GM12878 (cell line): ENCODE measurements at regions not wholly inside any gene's neighbourhood (a gene's known extent, or its start where the extent isn't known, plus 50 kb on each side); places are given as distances from the start of the nearest gene placed in this dataset.

Experiments used
- BHLHE40 ChIP-seq, 2 experiments: fragments of 450-650 bp in 1 of 2; IDR thresholded peaks; 2 replicates each; pipeline ENCODE4 v1.6.1; 2011 to 2017; ENCODE audit warnings: low read depth in 2 of 2, borderline replicate concordance in 1 of 2, improper control_type of control experiment in 1 of 2, low read length in 1 of 2, mild to moderate bottlenecking in 1 of 2
- BRCA1 ChIP-seq: IDR thresholded peaks from 2 replicates; pipeline ENCODE4 v1.6.1; 2011; ENCODE audit warnings: low read depth, low read length, improper control_type of control experiment
- EP300 ChIP-seq, 2 experiments: fragments of 150-350 bp in 1 of 2; IDR thresholded peaks; 2 replicates each; pipeline ENCODE4 v1.6.1; 2011 to 2012; ENCODE audit warnings: low read depth in 2 of 2, low read length in 2 of 2, borderline replicate concordance in 1 of 2, improper control_type of control experiment in 1 of 2, inconsistent platforms in 1 of 2; ENCODE audit not compliant: control insufficient read depth in 1 of 2
- POLR2A ChIP-seq: IDR thresholded peaks from 2 replicates; pipeline ENCODE4 v1.6.1; 2011; ENCODE audit warnings: low read depth, mild to moderate bottlenecking, low read length
- RBBP5 ChIP-seq: fragments of 200-600 bp; sonication (generic); conservative IDR thresholded peaks from 2 replicates; pipeline ENCODE4 v1.6.1; 2016
- RFX5 ChIP-seq: IDR thresholded peaks from 2 replicates; pipeline ENCODE4 v1.6.1; 2011; ENCODE audit warnings: low read depth, low read length, improper control_type of control experiment
- SIN3A ChIP-seq: IDR thresholded peaks from 2 replicates; pipeline ENCODE4 v1.6.1; 2012; ENCODE audit warnings: low read depth, low read length, improper control_type of control experiment
- SREBF1 ChIP-seq: IDR thresholded peaks from 2 replicates; pipeline ENCODE4 v1.6.1; 2012; ENCODE audit warnings: mild to moderate bottlenecking, low read length
- TCF7 ChIP-seq: IDR thresholded peaks from 2 replicates; pipeline ENCODE4 v1.6.1; 2014; ENCODE audit warnings: antibody characterized with exemption, borderline replicate concordance
- YY1 ChIP-seq: IDR thresholded peaks from 2 replicates; pipeline ENCODE4 v1.6.1; 2011; ENCODE audit warnings: low read depth, mild to moderate bottlenecking, low read length
- TF ChIP-seq, protein P1 (sequence below): IDR thresholded peaks from 2 replicates; pipeline ENCODE4 v1.6.1; 2012; ENCODE audit warnings: mild to moderate bottlenecking, low read depth, low read length
- TF ChIP-seq, protein P2 (sequence below), 3 experiments: IDR thresholded peaks in 2 of 3; conservative IDR thresholded peaks in 1 of 3; 2 replicates each; pipeline ENCODE4 v1.5.1; 2011; ENCODE audit warnings: low read depth in 3 of 3, low read length in 3 of 3, mild to moderate bottlenecking in 3 of 3, control low read depth in 2 of 3, moderate library complexity in 2 of 3, inconsistent platforms in 1 of 3, mixed read lengths in 1 of 3; ENCODE audit not compliant: control insufficient read depth in 2 of 3, insufficient read depth in 1 of 3; ENCODE audit errors: extremely low read depth in 1 of 3

DNA sequence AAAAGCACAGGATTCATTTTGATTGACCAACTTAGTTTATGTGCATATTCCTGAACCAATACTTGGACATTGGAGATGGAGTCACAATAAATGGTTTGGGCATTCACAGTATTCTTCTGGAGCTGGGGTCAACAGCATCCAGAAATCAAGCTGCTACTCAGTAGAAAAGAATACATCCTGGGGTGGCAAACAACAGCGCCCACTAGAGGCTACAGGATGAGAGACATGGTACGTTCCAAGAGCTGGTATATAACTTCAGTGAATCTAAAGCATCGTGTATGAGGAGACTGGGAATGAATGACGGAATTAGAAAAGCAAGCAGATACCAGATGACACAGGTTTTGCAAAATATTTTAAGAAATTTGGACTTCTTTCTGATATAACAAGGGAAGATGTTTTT lies 142.9 kb upstream of the FIGN start:
- TF ChIP-seq, protein P1, sequence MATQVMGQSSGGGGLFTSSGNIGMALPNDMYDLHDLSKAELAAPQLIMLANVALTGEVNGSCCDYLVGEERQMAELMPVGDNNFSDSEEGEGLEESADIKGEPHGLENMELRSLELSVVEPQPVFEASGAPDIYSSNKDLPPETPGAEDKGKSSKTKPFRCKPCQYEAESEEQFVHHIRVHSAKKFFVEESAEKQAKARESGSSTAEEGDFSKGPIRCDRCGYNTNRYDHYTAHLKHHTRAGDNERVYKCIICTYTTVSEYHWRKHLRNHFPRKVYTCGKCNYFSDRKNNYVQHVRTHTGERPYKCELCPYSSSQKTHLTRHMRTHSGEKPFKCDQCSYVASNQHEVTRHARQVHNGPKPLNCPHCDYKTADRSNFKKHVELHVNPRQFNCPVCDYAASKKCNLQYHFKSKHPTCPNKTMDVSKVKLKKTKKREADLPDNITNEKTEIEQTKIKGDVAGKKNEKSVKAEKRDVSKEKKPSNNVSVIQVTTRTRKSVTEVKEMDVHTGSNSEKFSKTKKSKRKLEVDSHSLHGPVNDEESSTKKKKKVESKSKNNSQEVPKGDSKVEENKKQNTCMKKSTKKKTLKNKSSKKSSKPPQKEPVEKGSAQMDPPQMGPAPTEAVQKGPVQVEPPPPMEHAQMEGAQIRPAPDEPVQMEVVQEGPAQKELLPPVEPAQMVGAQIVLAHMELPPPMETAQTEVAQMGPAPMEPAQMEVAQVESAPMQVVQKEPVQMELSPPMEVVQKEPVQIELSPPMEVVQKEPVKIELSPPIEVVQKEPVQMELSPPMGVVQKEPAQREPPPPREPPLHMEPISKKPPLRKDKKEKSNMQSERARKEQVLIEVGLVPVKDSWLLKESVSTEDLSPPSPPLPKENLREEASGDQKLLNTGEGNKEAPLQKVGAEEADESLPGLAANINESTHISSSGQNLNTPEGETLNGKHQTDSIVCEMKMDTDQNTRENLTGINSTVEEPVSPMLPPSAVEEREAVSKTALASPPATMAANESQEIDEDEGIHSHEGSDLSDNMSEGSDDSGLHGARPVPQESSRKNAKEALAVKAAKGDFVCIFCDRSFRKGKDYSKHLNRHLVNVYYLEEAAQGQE, result no peak
- TF ChIP-seq BHLHE40 (IDR thresholded peaks at IDR 0.05; ENCODE audit: borderline replicate concordance in 1 of 2, low read depth in 2 of 2, low read length in 1 of 2) (no peak), BRCA1 (no peak), RFX5 (no peak), TCF7 (no peak), YY1 (no peak), SIN3A (no peak), SREBF1 (no peak), RBBP5 (no peak), EP300 (IDR thresholded peaks at IDR 0.05; ENCODE audit: borderline replicate concordance in 1 of 2, control insufficient read depth in 1 of 2, low read depth in 2 of 2, low read length in 2 of 2) (no peak), POLR2A (no peak)
- TF ChIP-seq, protein P2, sequence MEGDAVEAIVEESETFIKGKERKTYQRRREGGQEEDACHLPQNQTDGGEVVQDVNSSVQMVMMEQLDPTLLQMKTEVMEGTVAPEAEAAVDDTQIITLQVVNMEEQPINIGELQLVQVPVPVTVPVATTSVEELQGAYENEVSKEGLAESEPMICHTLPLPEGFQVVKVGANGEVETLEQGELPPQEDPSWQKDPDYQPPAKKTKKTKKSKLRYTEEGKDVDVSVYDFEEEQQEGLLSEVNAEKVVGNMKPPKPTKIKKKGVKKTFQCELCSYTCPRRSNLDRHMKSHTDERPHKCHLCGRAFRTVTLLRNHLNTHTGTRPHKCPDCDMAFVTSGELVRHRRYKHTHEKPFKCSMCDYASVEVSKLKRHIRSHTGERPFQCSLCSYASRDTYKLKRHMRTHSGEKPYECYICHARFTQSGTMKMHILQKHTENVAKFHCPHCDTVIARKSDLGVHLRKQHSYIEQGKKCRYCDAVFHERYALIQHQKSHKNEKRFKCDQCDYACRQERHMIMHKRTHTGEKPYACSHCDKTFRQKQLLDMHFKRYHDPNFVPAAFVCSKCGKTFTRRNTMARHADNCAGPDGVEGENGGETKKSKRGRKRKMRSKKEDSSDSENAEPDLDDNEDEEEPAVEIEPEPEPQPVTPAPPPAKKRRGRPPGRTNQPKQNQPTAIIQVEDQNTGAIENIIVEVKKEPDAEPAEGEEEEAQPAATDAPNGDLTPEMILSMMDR (IDR thresholded peaks at IDR 0.05 in 2 of 3, conservative IDR thresholded peaks at IDR 0.05 in 1 of 3; ENCODE audit: control insufficient read depth in 2 of 3, extremely low read depth in 1 of 3, insufficient read depth in 1 of 3, low read depth in 3 of 3, low read length in 3 of 3), result peak; percentile 50 to 65 (median 61); a peak in 5 of 6 replicates
